Mesothelial cell of epicardium (in vitro differentiated cells): ENCODE measurements at regions not wholly inside any gene's neighbourhood (a gene's known extent, or its start where the extent isn't known, plus 50 kb on each side); places are given as distances from the start of the nearest gene placed in this dataset.

ENCODE experiments used
- DNase-seq, 2 experiments: peaks; one replicate each; pipeline ENCODE4 v3.0.0; 2021; ENCODE audit warnings: low spot score in 2 of 2; ENCODE audit not compliant: unreplicated experiment in 2 of 2
- H3K27ac Mint-ChIP-seq: 2 replicates; pipeline ENCODE4 v1.8.0; 2021; ENCODE audit warnings: mixed read lengths
- H3K27me3 Mint-ChIP-seq: 2 replicates; pipeline ENCODE4 v1.8.0; 2021; ENCODE audit warnings: low read depth, mixed read lengths
- H3K36me3 Mint-ChIP-seq: 2 replicates; pipeline ENCODE4 v1.8.0; 2021; ENCODE audit warnings: mixed read lengths
- H3K4me1 Mint-ChIP-seq: 2 replicates; pipeline ENCODE4 v1.8.0; 2021; ENCODE audit warnings: mixed read lengths
- H3K4me3 Mint-ChIP-seq: 2 replicates; pipeline ENCODE4 v1.8.0; 2021; ENCODE audit warnings: mild to moderate bottlenecking, moderate library complexity, mixed read lengths
- H3K9me3 Mint-ChIP-seq: 2 replicates; pipeline ENCODE4 v1.8.0; 2021; ENCODE audit warnings: mixed read lengths
- CTCF ChIP-seq: fragments of 200-600 bp; sonication (generic); IDR thresholded peaks from one replicate; pipeline ENCODE4 v1.5.0; 2021; ENCODE audit warnings: antibody characterized with exemption; ENCODE audit not compliant: unreplicated experiment

- TF ChIP-seq CTCF, result no peak
- Mint-ChIP-seq H3K9me3 (peaks cover 19% of the 10 kb centered on the region), H3K4me1 (no peaks in the 10 kb centered on the region), H3K27me3 (peaks cover 6% of the 10 kb centered on the region), H3K36me3 (no peaks in the 10 kb centered on the region), H3K27ac (no peak overlapping the region), H3K4me3 (no peak overlapping the region)
- DNase-seq, result no peak
Measured at GRCh38 chr6:74161380-74161779, 465.4 kb downstream of the CD109 start.

- no peaks in the 10 kb centered on the region for H3K36me3 Mint-ChIP-seq
- no peak overlapping the region for H3K27ac Mint-ChIP-seq
- no peak for TF ChIP-seq CTCF
- no peak overlapping the region for H3K4me3 Mint-ChIP-seq
- H3K4me1 Mint-ChIP-seq, result no peaks in the 10 kb centered on the region
- no peak for DNase-seq
- peaks cover 4% of the 10 kb centered on the region for H3K27me3 Mint-ChIP-seq
- H3K9me3 Mint-ChIP-seq, result no peaks in the 10 kb centered on the region
Measured at GRCh38 chr6:74152096-74152675, 456.2 kb downstream of the CD109 start.

GRCh38 chr6:74145931-74146330 lies 449.9 kb downstream of the CD109 start:
- Mint-ChIP-seq H3K27me3 (peaks cover 18% of the 10 kb centered on the region), H3K36me3 (no peaks in the 10 kb centered on the region), H3K27ac (no peak overlapping the region), H3K4me1 (no peaks in the 10 kb centered on the region), H3K9me3 (no peaks in the 10 kb centered on the region), H3K4me3 (no peak overlapping the region)
- no peak for DNase-seq
- TF ChIP-seq CTCF, result no peak

GRCh38 chr6:74137911-74138310 lies 441.9 kb downstream of the CD109 start:
- Mint-ChIP-seq H3K4me1 (no peaks in the 10 kb centered on the region), H3K27ac (no peak overlapping the region), H3K9me3 (peaks cover 17% of the 10 kb centered on the region), H3K27me3 (peaks cover 5% of the 10 kb centered on the region), H3K4me3 (no peak overlapping the region), H3K36me3 (no peaks in the 10 kb centered on the region)
- TF ChIP-seq CTCF, result no peak
- no peak for DNase-seq

- no peak overlapping the region for H3K27ac Mint-ChIP-seq
- H3K4me1 Mint-ChIP-seq, result no peaks in the 10 kb centered on the region
- DNase-seq, result no peak
- H3K27me3 Mint-ChIP-seq, result no peaks in the 10 kb centered on the region
- H3K4me3 Mint-ChIP-seq, result no peak overlapping the region
- no peak for TF ChIP-seq CTCF
- H3K36me3 Mint-ChIP-seq, result no peaks in the 10 kb centered on the region
- H3K9me3 Mint-ChIP-seq, result peaks cover 17% of the 10 kb centered on the region
Measured at GRCh38 chr6:74134327-74134726, 438.3 kb downstream of the CD109 start.

GRCh38 chr6:74133073-74133472 lies 437.1 kb downstream of the CD109 start:
- Mint-ChIP-seq H3K36me3 (no peaks in the 10 kb centered on the region), H3K4me3 (no peak overlapping the region), H3K27ac (no peak overlapping the region), H3K4me1 (peaks cover 2% of the 10 kb centered on the region), H3K9me3 (peaks cover 17% of the 10 kb centered on the region), H3K27me3 (peaks cover 3% of the 10 kb centered on the region)
- no peak for DNase-seq
- no peak for TF ChIP-seq CTCF
